Lung (tissue), 11 donors: ENCODE measurements at regions not wholly inside any gene's neighbourhood (a gene's known extent, or its start where the extent isn't known, plus 50 kb on each side); places are given as distances from the start of the nearest gene placed in this dataset.

ENCODE experiments used
- ATAC-seq: fragments of 200-7000 bp; cut with Tn5 transposase; one replicate; pipeline ENCODE4 v1.9.1; 2020; ENCODE audit warnings: moderate number of reproducible peaks; ENCODE audit not compliant: insufficient read depth, low FRiP score
- DNase-seq, 3 donors: peaks; one replicate each; pipeline ENCODE4 v3.0.0-alpha.2; 2013 to 2017
- H3K27ac ChIP-seq, 2 donors: one replicate each; pipeline ENCODE4 v1.5.1; 2013; ENCODE audit warnings: mild to moderate bottlenecking in 2 of 2, moderate library complexity in 2 of 2, control low read depth in 1 of 2, inconsistent platforms in 1 of 2, low read depth in 1 of 2, low read length in 1 of 2
- H3K27me3 ChIP-seq, 3 donors: one replicate each; pipeline ENCODE4 v1.5.1; 2013; ENCODE audit warnings: low read length in 2 of 3; ENCODE audit not compliant: control insufficient read depth in 3 of 3, insufficient read depth in 3 of 3
- H3K36me3 ChIP-seq, 4 donors: one replicate each; pipeline ENCODE4 v1.5.1; 2013; ENCODE audit warnings: low read length in 4 of 4, mild to moderate bottlenecking in 1 of 4, moderate library complexity in 1 of 4; ENCODE audit not compliant: control insufficient read depth in 4 of 4, insufficient read depth in 4 of 4
- H3K4me1 ChIP-seq, 5 donors: one replicate each; pipeline ENCODE4 v1.5.1; 2013; ENCODE audit warnings: low read length in 5 of 5, mild to moderate bottlenecking in 2 of 5, moderate library complexity in 1 of 5; ENCODE audit not compliant: control insufficient read depth in 5 of 5, insufficient read depth in 5 of 5
- H3K4me3 ChIP-seq: one replicate; pipeline ENCODE4 v1.5.1; 2013; ENCODE audit warnings: mild to moderate bottlenecking, control low read depth, moderate library complexity
- H3K9ac ChIP-seq, 2 donors: one replicate each; pipeline ENCODE4 v1.5.1; 2013; ENCODE audit warnings: low read length in 2 of 2, control low read depth in 1 of 2; ENCODE audit not compliant: insufficient read depth in 1 of 2
- H3K9me3 ChIP-seq, 4 donors: one replicate each; pipeline ENCODE4 v1.5.1; 2013; ENCODE audit warnings: low read length in 3 of 4, mild to moderate bottlenecking in 1 of 4, moderate library complexity in 1 of 4; ENCODE audit not compliant: control insufficient read depth in 4 of 4, insufficient read depth in 3 of 4
- WGBS, 2 donors: extraction: QIAGEN DNeasy Blood & Tissue Kit; methylation state at CpG; one replicate each; pipeline ENCODE4 v1.1.7; 2013; 5-methylcytosine and 5-hydroxymethylcytosine counted together
- TF ChIP-seq, protein P1 (sequence below): IDR thresholded peaks from 2 replicates; pipeline ENCODE4 v1.5.1; 2012; ENCODE audit warnings: mild to moderate bottlenecking; ENCODE audit errors: control extremely low read depth, extremely low read depth
- donor health status: control.
- donor health status: control.
- donor health status: Bipolar disorder and iron deficiency.
- donor health status: healthy.
- donor health status: DM: yes; HTN: yes; CAD: no.

DNA sequence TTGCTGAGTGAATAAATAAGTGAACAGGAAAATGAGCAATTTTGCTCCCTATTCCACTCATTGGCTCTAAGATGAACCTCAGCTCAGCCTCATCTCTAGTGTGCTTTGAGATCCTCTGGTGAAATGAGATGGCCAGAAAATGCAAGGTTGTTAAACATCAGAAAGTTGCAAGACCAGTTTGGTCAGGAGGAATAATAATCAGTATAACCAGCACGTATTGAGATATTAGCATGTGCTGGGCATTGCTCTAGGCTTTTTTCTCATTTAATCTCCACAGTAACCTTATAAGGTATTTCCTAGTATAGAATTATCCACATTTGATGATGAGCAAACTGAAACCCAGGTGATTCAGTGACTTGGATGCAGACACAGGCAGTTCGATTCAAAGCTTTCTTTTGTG lies 110.5 kb upstream of the PAK3 start:
- WGBS, 2 donors = 35 to 43% methylated on average over 2 of the region's 2 CpGs
- Histone ChIP-seq H3K27me3 (peaks cover 9 to 66% (median 17%) of the 10 kb centered on the region in 3 donors), H3K4me3 (no peak overlapping the region), H3K27ac (no peak overlapping the region), H3K36me3 (no peaks in the 10 kb centered on the region), H3K4me1 (no peaks in the 10 kb centered on the region), H3K9me3 (no peaks in the 10 kb centered on the region), H3K9ac (no peak overlapping the region)
- DNase-seq (peak in 1 of 3 donors; percentile 7), ATAC-seq (no peak)
- TF ChIP-seq, protein P1, sequence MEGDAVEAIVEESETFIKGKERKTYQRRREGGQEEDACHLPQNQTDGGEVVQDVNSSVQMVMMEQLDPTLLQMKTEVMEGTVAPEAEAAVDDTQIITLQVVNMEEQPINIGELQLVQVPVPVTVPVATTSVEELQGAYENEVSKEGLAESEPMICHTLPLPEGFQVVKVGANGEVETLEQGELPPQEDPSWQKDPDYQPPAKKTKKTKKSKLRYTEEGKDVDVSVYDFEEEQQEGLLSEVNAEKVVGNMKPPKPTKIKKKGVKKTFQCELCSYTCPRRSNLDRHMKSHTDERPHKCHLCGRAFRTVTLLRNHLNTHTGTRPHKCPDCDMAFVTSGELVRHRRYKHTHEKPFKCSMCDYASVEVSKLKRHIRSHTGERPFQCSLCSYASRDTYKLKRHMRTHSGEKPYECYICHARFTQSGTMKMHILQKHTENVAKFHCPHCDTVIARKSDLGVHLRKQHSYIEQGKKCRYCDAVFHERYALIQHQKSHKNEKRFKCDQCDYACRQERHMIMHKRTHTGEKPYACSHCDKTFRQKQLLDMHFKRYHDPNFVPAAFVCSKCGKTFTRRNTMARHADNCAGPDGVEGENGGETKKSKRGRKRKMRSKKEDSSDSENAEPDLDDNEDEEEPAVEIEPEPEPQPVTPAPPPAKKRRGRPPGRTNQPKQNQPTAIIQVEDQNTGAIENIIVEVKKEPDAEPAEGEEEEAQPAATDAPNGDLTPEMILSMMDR = no peak

DNA sequence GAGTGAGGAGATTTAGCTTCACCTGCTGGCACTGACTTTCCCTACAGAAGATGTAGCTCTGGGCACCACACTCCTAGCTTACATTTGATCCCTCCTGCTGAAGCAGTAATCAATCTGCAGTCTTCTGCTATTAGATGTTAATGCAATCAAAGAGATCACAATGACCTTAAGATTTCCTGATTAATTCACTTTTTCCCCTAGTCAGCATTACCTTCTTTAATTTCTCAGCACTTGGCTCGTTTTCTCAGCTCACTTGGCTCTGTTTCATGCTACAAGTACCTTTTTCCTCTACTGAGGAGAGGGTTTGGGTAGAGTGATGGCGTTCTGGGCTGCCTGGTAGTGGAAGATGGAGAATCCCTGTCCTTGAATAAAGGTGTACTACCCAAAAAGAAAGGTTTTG lies 113.0 kb upstream of the PAK3 start:
- Histone ChIP-seq H3K9me3 (no peaks in the 10 kb centered on the region), H3K27me3 (peaks cover 3 to 61% (median 12%) of the 10 kb centered on the region in 3 donors), H3K9ac (no peak overlapping the region), H3K4me3 (no peak overlapping the region), H3K36me3 (no peaks in the 10 kb centered on the region), H3K4me1 (no peaks in the 10 kb centered on the region), H3K27ac (no peak overlapping the region)
- no peak for DNase-seq
- TF ChIP-seq, protein P1 = no peak
- WGBS, 2 donors = 19 to 45% methylated on average over 2 of the region's 2 CpGs
- no peak for ATAC-seq

DNA sequence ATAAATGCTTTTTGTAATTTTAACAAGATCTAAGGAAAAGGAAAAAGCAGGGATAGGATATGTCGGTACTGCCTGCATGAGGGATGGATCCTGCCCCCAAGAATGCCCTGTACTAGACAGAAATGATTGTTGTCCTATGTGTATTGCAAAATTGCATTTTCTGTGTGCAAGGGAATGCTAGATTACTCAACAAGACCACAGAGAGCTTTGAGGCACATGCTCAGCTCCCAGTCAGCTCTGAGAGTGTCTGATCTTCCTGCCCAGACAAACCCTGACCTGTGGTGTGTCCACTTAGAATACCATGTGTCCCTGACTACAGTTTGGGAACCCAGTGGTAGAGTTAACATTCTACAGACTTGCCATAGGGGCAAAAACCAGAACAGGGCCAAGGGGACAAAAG lies 129.2 kb upstream of the PAK3 start:
- H3K9ac ChIP-seq = no peak overlapping the region
- no peak for DNase-seq
- H3K4me3 ChIP-seq = no peak overlapping the region
- peaks cover 0 to 46% (median 13%) of the 10 kb centered on the region in 3 donors for H3K27me3 ChIP-seq
- ATAC-seq = no peak
- H3K36me3 ChIP-seq = no peaks in the 10 kb centered on the region
- no peaks in the 10 kb centered on the region for H3K4me1 ChIP-seq
- 75 to 83% methylated on average over 1 of the region's 1 CpG for WGBS, 2 donors
- H3K9me3 ChIP-seq = no peaks in the 10 kb centered on the region
- H3K27ac ChIP-seq = no peak overlapping the region
- TF ChIP-seq, protein P1 = no peak

DNA sequence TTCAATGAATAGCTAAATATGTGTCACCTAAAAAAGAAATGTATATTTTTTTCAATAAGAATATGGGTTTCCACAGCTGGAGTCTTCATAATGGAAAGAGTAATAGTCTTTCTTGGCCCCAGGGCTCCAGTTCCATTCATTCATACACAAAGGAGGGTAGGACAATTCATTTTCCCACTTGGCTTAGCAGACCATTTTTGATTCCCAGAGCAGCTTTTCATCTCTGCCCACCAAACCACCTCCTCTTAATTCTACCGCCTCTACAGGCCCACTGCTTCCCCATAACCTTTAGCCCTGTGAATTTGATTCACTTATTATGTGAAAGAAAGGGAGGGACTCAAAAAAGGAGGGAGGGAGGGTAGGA lies 129.9 kb upstream of the PAK3 start:
- 77 to 100% methylated on average over 1 of the region's 1 CpG for WGBS, 2 donors
- Histone ChIP-seq H3K4me1 (no peaks in the 10 kb centered on the region), H3K27me3 (peaks cover 0 to 49% (median 13%) of the 10 kb centered on the region in 3 donors), H3K36me3 (no peaks in the 10 kb centered on the region), H3K27ac (no peak overlapping the region), H3K9ac (no peak overlapping the region), H3K9me3 (no peaks in the 10 kb centered on the region), H3K4me3 (no peak overlapping the region)
- ATAC-seq = no peak
- DNase-seq = no peak
- TF ChIP-seq, protein P1 = no peak
